GM20000 (cell line): ENCODE measurements at regions not wholly inside any gene's neighbourhood (a gene's known extent, or its start where the extent isn't known, plus 50 kb on each side); places are given as distances from the start of the nearest gene placed in this dataset.

ENCODE experiments used
- DNase-seq: peaks from one replicate; pipeline ENCODE4 v3.0.0; 2012; ENCODE audit warnings: low spot score
- CTCF ChIP-seq: IDR thresholded peaks from 2 replicates; pipeline ENCODE4 v1.5.1; 2012; ENCODE audit warnings: mild to moderate bottlenecking, control low read depth; ENCODE audit errors: extremely low read depth, missing control alignments

GRCh38 chr4:30917946-30918345 lies 197.8 kb downstream of the PCDH7 start:
- no peak for DNase-seq
- no peak for TF ChIP-seq CTCF

GRCh38 chr4:30919458-30919857 lies 199.3 kb downstream of the PCDH7 start:
- no peak for TF ChIP-seq CTCF

GRCh38 chr4:30920043-30920442 lies 199.9 kb downstream of the PCDH7 start:
- DNase-seq: no peak
- TF ChIP-seq CTCF: no peak

More at GRCh38 chr4:30919458-30919857, 199.3 kb downstream of the PCDH7 start:
- no peak for DNase-seq

- no peak for TF ChIP-seq CTCF
- no peak for DNase-seq
Measured at GRCh38 chr4:30922625-30923024, 202.5 kb downstream of the PCDH7 start.

- no peak for TF ChIP-seq CTCF
- DNase-seq: no peak
Measured at GRCh38 chr4:30924495-30924894, 204.3 kb downstream of the PCDH7 start.

GRCh38 chr4:30929649-30930048 lies 209.5 kb downstream of the PCDH7 start:
- no peak for DNase-seq
- TF ChIP-seq CTCF: no peak

GRCh38 chr4:30930276-30930675 lies 210.1 kb downstream of the PCDH7 start:
- no peak for TF ChIP-seq CTCF
- no peak for DNase-seq
